Tibial artery (tissue), 4 donors: ENCODE measurements at regions not wholly inside any gene's neighbourhood (a gene's known extent, or its start where the extent isn't known, plus 50 kb on each side); places are given as distances from the start of the nearest gene placed in this dataset.

Experiments
- DNase-seq, 2 donors: peaks; one replicate each; pipeline ENCODE4 v3.0.0-alpha.2; 2019
- H3K27ac ChIP-seq, 2 donors: fragments of 200-600 bp; sonication (generic) in 1 of 2; 1 replicate in 1 of 2; 2 replicates in 1 of 2; pipeline ENCODE4 v1.5.1; 2018 to 2019; ENCODE audit warnings: mild to moderate bottlenecking in 1 of 2
- H3K27me3 ChIP-seq, 2 donors: fragments of 200-600 bp; sonication (generic) in 1 of 2; one replicate each; pipeline versions ENCODE4 v1.5.1 to v1.6.0; 2016 to 2019
- H3K36me3 ChIP-seq, 3 donors: fragments of 200-600 bp; sonication (generic) in 2 of 3; one replicate each; pipeline ENCODE4 v1.5.1; 2016 to 2019; ENCODE audit warnings: mild to moderate bottlenecking in 2 of 3
- H3K4me1 ChIP-seq, 4 donors: fragments of 200-600 bp; sonication (generic) in 2 of 4; 1 replicate in 3 of 4; 2 replicates in 1 of 4; pipeline ENCODE4 v1.5.1; 2016 to 2019
- H3K4me3 ChIP-seq, 2 donors: fragments of 200-600 bp; sonication (generic) in 1 of 2; 1 replicate in 1 of 2; 2 replicates in 1 of 2; pipeline ENCODE4 v1.5.1; 2018 to 2019; ENCODE audit warnings: mild to moderate bottlenecking in 2 of 2
- H3K9me3 ChIP-seq, 3 donors: fragments of 200-600 bp; sonication (generic) in 1 of 3; one replicate each; pipeline ENCODE4 v1.5.1; 2016 to 2019
- intact Hi-C: fragments of 100-400 bp; cut with DNase I; formaldehyde crosslinking; loops from one replicate; pipeline ENCODE4 v1.15.0; 2023; ENCODE audit warnings: low total_unique reads
- TF ChIP-seq, protein P1 (sequence below), 2 experiments: fragments of 200-600 bp in 1 of 2; fragments of 450-650 bp in 1 of 2; IDR thresholded peaks; one replicate each; pipeline ENCODE4 v1.5.1; 2017 to 2019; ENCODE audit warnings: antibody characterized with exemption in 2 of 2, mild to moderate bottlenecking in 1 of 2, moderate library complexity in 1 of 2

DNA sequence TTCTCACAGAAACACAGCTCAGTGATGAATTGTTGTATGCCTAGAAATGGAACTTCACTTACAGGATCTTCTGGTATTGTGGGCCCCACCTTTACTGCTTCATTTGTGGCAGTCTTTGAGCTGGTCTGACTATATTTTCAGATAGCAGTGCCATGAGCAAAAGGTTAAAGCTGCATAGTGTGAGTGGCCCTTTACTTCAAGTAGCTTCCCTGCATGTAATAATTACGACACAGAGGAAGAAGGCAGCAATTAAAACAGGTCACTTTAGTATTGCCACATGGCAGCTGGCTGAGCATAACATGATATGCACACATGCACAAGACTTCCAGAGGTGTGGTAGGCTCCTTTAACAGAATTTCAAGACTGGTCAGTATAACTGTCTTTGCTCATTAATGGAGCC is 426.3 kb upstream of the ZEB2 start:
- DNase-seq = no peak
- Histone ChIP-seq H3K27ac (no peak overlapping the region), H3K4me1 (peaks cover 0 to 38% (median 17%) of the 10 kb centered on the region in 4 donors), H3K4me3 (no peak overlapping the region), H3K36me3 (no peaks in the 10 kb centered on the region), H3K9me3 (no peaks in the 10 kb centered on the region), H3K27me3 (no peaks in the 10 kb centered on the region)
- intact Hi-C loops = no loop called here
- TF ChIP-seq, protein P1, sequence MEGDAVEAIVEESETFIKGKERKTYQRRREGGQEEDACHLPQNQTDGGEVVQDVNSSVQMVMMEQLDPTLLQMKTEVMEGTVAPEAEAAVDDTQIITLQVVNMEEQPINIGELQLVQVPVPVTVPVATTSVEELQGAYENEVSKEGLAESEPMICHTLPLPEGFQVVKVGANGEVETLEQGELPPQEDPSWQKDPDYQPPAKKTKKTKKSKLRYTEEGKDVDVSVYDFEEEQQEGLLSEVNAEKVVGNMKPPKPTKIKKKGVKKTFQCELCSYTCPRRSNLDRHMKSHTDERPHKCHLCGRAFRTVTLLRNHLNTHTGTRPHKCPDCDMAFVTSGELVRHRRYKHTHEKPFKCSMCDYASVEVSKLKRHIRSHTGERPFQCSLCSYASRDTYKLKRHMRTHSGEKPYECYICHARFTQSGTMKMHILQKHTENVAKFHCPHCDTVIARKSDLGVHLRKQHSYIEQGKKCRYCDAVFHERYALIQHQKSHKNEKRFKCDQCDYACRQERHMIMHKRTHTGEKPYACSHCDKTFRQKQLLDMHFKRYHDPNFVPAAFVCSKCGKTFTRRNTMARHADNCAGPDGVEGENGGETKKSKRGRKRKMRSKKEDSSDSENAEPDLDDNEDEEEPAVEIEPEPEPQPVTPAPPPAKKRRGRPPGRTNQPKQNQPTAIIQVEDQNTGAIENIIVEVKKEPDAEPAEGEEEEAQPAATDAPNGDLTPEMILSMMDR (IDR thresholded peaks at IDR 0.05) = no peak

DNA sequence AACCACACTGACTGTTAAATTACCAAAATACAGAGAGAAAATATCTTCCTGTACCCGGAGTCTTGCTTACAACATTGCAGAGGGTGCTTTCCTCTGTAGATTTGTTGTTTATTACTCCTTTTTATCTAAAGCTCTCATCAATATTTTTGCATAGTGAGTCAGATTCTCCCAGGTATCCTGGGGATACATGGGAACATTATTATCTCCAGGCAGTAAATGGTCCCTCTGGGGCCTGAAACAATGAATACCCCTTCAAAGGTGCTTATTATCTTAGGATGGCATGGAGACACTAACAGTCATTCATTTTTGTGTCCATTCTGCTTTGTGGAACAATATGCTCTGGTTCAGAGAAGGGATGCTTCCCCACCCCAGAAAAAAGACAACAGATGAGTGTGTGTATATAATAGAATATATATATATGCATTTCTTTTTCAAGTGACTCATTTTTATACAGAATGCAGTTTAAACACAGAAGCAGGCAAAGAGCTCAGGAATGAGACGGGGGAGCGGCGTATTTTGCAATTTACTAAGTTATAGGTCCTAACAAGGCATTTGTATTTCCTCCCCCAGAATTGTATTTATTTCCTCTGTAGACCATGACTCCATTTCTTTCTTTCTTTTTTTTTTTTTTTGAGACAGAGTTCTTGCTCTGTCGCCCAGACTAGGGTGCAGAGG is 424.8 kb upstream of the ZEB2 start:
- TF ChIP-seq, protein P1 (IDR thresholded peaks at IDR 0.05) = no peak
- peak overlapping the region; percentile 39 to 54 for H3K27ac ChIP-seq
- intact Hi-C loops = no loop called here

DNA sequence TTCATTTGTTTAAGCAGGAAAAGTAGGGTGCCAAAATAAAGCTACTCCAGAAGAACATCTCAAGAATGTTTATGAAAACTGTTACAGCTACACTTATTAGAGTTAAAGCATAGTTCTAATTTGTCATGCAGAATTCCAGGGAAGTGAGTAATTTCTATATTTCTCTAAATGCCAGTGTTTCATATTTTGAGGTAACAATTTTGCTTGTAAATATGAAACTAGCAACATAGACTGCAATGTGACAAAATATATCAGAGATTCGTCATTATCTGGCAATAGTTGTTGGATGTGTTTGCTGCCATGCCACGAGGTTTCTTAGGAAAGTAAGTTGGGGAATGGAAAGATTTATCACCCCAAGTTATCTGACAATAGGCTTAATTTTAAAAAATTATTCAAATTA is 424.1 kb upstream of the ZEB2 start:
- intact Hi-C loops = no loop called here
- Histone ChIP-seq H3K4me3 (no peak overlapping the region), H3K27me3 (no peaks in the 10 kb centered on the region), H3K4me1 (peaks cover 0 to 58% (median 25%) of the 10 kb centered on the region in 4 donors), H3K9me3 (no peaks in the 10 kb centered on the region), H3K27ac (peak overlapping the region; percentile 39 to 54), H3K36me3 (no peaks in the 10 kb centered on the region)
- TF ChIP-seq, protein P1 (IDR thresholded peaks at IDR 0.05) = no peak
- DNase-seq = no peak

More for the DNA sequence above, 424.8 kb upstream of the ZEB2 start:
- no peak overlapping the region for H3K4me3 ChIP-seq
- peaks cover 0 to 51% (median 19%) of the 10 kb centered on the region in 4 donors for H3K4me1 ChIP-seq
- DNase-seq = no peak
- H3K27me3 ChIP-seq = no peaks in the 10 kb centered on the region
- no peaks in the 10 kb centered on the region for H3K9me3 ChIP-seq
- H3K36me3 ChIP-seq = no peaks in the 10 kb centered on the region

DNA sequence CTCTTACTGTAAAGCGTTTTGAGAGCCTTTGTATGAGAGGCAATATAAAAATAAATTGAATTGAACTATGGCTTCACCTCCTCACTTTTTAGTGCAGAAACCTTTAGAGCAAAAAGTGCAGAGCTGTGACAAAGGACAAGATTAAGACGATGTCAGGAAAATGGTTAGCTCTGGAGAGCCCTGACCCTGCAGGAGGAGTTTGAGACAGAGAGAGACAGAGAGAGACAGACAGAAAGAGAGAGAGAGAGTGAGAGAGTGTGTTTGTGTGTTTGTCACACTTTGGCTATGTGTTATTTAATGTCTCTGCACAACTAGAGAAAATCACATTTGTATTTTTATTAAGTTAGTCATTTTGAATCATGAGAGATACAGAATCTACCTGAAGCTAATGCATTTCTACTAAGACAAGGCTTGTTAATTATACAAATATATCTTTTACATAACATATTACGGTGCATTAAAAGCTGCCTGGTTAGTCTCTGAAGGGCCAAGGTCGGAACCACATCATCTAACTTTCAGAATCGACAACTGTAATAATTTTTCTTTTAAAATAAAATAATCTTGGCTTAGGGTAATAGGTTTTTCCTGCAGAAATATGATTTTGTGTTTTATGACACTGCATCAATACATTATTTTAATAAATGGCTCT is 423.5 kb upstream of the ZEB2 start:
- Histone ChIP-seq H3K27ac (peak overlapping the region; percentile 39 to 54), H3K4me1 (peaks cover 0 to 64% (median 27%) of the 10 kb centered on the region in 4 donors), H3K27me3 (no peaks in the 10 kb centered on the region), H3K9me3 (no peaks in the 10 kb centered on the region), H3K36me3 (no peaks in the 10 kb centered on the region), H3K4me3 (no peak overlapping the region)
- no peak for DNase-seq
- TF ChIP-seq, protein P1 (IDR thresholded peaks at IDR 0.05) = no peak
- intact Hi-C loops = no loop called here

DNA sequence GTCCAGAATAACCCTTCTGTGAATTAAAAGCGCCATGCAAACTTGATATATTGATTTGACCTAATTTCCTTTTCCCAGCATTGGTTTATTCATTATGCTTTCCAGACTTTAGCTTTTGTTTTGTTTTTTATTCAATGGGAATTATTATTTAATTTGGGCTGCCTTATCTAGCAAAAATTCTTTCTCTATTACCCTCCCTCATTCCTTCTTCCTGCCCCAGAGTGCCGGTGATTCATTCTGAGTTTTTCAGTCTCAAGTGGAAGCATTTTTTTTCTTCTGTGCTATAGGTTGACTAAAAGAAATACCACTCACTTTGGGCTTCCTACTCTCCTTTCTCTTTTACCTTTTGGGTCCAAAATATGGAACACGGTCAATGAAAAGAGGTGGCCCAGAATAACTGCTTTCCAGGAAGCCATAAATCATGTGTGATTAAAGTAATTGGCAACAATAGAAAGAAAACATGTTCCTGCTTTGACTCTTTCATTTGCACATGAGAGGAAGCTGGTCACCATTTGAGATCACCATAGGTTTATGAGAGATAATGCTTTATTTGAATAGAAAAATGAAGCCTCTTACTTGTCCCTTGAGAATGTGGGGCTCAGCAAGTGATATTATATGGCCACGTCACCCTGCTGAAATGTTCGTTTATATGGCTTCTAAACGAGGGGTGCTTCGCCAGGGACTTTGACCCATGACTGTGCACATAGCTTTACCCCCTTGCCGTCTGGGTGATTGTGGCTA is 422.8 kb upstream of the ZEB2 start:
- peak overlapping the region in 1 of 2 donors; percentile 39 for H3K27ac ChIP-seq
- TF ChIP-seq, protein P1 (IDR thresholded peaks at IDR 0.05) = no peak

More for the DNA sequence above, 422.8 kb upstream of the ZEB2 start:
- intact Hi-C loops = no loop called here
- Histone ChIP-seq H3K27me3 (no peaks in the 10 kb centered on the region), H3K9me3 (no peaks in the 10 kb centered on the region), H3K36me3 (no peaks in the 10 kb centered on the region), H3K4me3 (no peak overlapping the region), H3K4me1 (peaks cover 0 to 71% (median 27%) of the 10 kb centered on the region in 4 donors)
- no peak for DNase-seq
